ENCODE measurements at regions not wholly inside any gene's neighbourhood (a gene's known extent, or its start where the extent isn't known, plus 50 kb on each side); places are given as distances from the start of the nearest gene placed in this dataset.

- FAIRE-seq = no peak
- WGBS (ENCODE audit: insufficient coverage, low coverage, missing lambda C conversion rate) = 0% methylated on average over 5 of the region's 6 CpGs
- ATAC-seq = no peak
- in situ Hi-C loops (cut with MboI) = no loop called here
- no peak overlapping the region for H3K27ac ChIP-seq (ENCODE audit: extremely low read depth, low read depth, low read length)
- no peaks in the 10 kb centered on the region for H3K27me3 ChIP-seq (ENCODE audit: control insufficient read depth in 2 of 2, insufficient read depth in 2 of 2, low read length in 2 of 2)
- no peak overlapping the region for H2AFZ ChIP-seq (ENCODE audit: low read depth, low read length)
- TF ChIP-seq NR3C1 (CRISPR knock-in tag; IDR thresholded peaks at IDR 0.05) = no peak
- no peak for TF ChIP-seq CLOCK (CRISPR knock-in tag; IDR thresholded peaks at IDR 0.05; ENCODE audit: borderline replicate concordance)
- no peak for TF ChIP-seq CHD4 (IDR thresholded peaks at IDR 0.05; ENCODE audit: insufficient read depth, insufficient replicate concordance, low read depth, low read length, poor library complexity, severe bottlenecking)
- TF ChIP-seq FOXA1 (IDR thresholded peaks at IDR 0.05; ENCODE audit: borderline replicate concordance) = no peak
- no peak for TF ChIP-seq GTF2F1 (IDR thresholded peaks at IDR 0.05; ENCODE audit: low read depth, low read length)
- H3K36me3 ChIP-seq (ENCODE audit: control insufficient read depth, insufficient read depth, low read length) = no peaks in the 10 kb centered on the region
- no peaks in the 10 kb centered on the region for H3K9me3 ChIP-seq (replicated peaks; ENCODE audit: control insufficient read depth, insufficient read depth, low read depth, low read length)
- H3K9me1 ChIP-seq (ENCODE audit: control insufficient read depth, insufficient read depth, low read length) = no peaks in the 10 kb centered on the region
- H3K79me2 ChIP-seq (ENCODE audit: control insufficient read depth, insufficient read depth, low read length) = no peaks in the 10 kb centered on the region
- CTCF ChIA-PET (ENCODE audit: low intra/inter-chr PET ratio) = no interaction called here
- no TSS peak for BruUV-seq (replicated peaks)
- intact Hi-C loops (cut with micrococcal nuclease) = no loop called here
- no peaks in the 10 kb centered on the region for H4K20me1 ChIP-seq (replicated peaks; ENCODE audit: control insufficient read depth, insufficient read depth, low read length)
- POLR2A ChIA-PET = no interaction called here
- H3K4me1 ChIP-seq (replicated peaks in 1 of 2; ENCODE audit: control insufficient read depth in 2 of 2, insufficient read depth in 2 of 2, low read length in 2 of 2) = no peaks in the 10 kb centered on the region
- no peak overlapping the region for H3K9ac ChIP-seq (ENCODE audit: insufficient read depth in 1 of 2, low read depth in 2 of 2, low read length in 2 of 2)
- no peak for DNase-seq (ENCODE audit: extremely low read depth in 1 of 4, low spot score in 3 of 4)
- H3K4me3 ChIP-seq = no peak overlapping the region
- H3K4me2 ChIP-seq (ENCODE audit: insufficient read depth, low read length) = no peak overlapping the region
Measured at GRCh38 chrX:4588893-4589292, 875.4 kb upstream of the PRKX start.
